Stomach (tissue), 4 donors: ENCODE measurements at regions not wholly inside any gene's neighbourhood (a gene's known extent, or its start where the extent isn't known, plus 50 kb on each side); places are given as distances from the start of the nearest gene placed in this dataset.

ENCODE experiments used
- POLR2AphosphoS5 ChIP-seq, 3 donors: sonication (generic); formaldehyde crosslinking; IDR thresholded peaks; one replicate each; pipeline ENCODE4 v1.6.1; 2016; ENCODE audit warnings: antibody characterized with exemption in 3 of 3
- TF ChIP-seq, protein P1 (sequence below), 7 experiments: fragments of 450-650 bp in 4 of 7; fragments of 200-600 bp in 3 of 7; sonication (generic) in 3 of 7; IDR thresholded peaks; one replicate each; pipeline ENCODE4 v1.5.1; 2016 to 2019; ENCODE audit warnings: antibody characterized with exemption in 7 of 7, control low read depth in 2 of 7, mild to moderate bottlenecking in 1 of 7

DNA sequence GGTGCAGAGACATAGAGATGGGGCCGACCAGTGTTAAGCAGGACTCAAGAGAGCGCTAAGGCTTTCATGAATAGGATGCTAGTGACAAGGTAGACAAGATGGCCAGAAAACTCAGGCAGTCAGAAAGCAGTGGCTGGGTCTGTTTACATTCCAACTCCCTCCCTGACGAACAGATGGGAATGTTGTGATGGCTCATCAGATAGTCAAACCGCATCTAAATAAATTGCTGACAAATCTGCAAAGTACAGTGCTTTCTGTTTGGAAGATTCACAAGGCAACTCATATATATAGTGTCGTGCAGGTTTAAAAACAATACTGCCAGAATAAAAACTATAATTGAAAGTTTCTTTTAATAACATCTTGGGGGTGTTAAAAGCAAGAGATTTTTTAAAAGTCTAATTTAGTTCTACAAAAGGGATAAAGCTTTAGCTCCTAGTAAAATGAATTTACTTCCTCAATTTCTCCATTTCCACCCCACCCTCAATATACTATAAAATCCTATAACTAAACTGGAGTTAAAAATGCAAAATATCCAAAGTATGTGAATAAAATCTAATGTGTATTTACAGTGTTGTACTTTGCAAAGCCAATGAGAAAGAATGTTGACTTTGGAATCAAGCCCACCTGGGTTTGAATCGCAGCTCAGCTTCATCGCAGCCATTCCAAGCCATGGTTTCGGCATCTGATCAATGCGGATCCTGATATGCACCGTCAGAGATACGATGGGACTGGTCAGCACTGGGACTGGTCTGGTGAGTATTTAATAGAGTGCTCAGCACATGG lies 247.3 kb upstream of the PDE10A start:
- TF ChIP-seq, protein P1, sequence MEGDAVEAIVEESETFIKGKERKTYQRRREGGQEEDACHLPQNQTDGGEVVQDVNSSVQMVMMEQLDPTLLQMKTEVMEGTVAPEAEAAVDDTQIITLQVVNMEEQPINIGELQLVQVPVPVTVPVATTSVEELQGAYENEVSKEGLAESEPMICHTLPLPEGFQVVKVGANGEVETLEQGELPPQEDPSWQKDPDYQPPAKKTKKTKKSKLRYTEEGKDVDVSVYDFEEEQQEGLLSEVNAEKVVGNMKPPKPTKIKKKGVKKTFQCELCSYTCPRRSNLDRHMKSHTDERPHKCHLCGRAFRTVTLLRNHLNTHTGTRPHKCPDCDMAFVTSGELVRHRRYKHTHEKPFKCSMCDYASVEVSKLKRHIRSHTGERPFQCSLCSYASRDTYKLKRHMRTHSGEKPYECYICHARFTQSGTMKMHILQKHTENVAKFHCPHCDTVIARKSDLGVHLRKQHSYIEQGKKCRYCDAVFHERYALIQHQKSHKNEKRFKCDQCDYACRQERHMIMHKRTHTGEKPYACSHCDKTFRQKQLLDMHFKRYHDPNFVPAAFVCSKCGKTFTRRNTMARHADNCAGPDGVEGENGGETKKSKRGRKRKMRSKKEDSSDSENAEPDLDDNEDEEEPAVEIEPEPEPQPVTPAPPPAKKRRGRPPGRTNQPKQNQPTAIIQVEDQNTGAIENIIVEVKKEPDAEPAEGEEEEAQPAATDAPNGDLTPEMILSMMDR (IDR thresholded peaks at IDR 0.05) = no peak
- no peak for TF ChIP-seq POLR2AphosphoS5 (IDR thresholded peaks at IDR 0.05)
